ENCODE measurements at regions not wholly inside any gene's neighbourhood (a gene's known extent, or its start where the extent isn't known, plus 50 kb on each side); places are given as distances from the start of the nearest gene placed in this dataset.
"Not testable (repeated sequence)": the region's sequence is repeated elsewhere in the genome, so short reads cannot be mapped to it uniquely, and the experiment has no call there.

GRCh38 chr13:80900561-80900960 is 559.6 kb upstream of the SPRY2 start:
- TF ChIP-seq MYC (IDR thresholded peaks at IDR 0.05; ENCODE audit: low read depth, low read length) (no peak), CTCF (IDR thresholded peaks at IDR 0.05; ENCODE audit: low read depth, low read length) (no peak), POLR2A (IDR thresholded peaks at IDR 0.05; ENCODE audit: extremely low read depth, insufficient read length) (no peak), MAX (IDR thresholded peaks at IDR 0.05; ENCODE audit: low read depth, low read length) (no peak)
- no peak overlapping the region for H3K4me3 ChIP-seq (ENCODE audit: low read depth, low read length)
- no peak for DNase-seq (ENCODE audit: low read depth)

- DNase-seq (ENCODE audit: low read depth); H3K4me3 ChIP-seq (ENCODE audit: low read depth, low read length): not testable (repeated sequence)
These were observed 556.7 kb upstream of the SPRY2 start for GRCh38 chr13:80897641-80898040.

DNA sequence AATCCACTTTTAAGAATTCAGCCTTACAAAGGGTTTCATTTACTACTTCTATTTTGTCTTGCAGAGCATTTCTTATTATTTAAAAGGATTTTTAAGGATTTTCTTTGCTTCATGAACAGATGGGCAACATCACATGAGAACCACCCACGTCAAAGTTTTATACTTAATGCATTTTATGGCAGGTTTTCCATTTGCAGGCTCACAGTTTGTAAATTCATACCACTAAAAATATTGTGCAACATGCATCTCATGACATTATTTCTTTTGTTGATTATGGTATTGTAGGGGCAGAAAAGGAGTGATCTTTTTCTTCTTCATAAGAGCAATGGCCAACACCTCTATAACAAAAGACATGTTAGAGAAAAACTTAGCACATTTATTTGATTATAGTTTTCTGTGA is 554.0 kb upstream of the SPRY2 start:
- no peak overlapping the region for H3K4me3 ChIP-seq (ENCODE audit: low read depth, low read length)
- TF ChIP-seq MYC (IDR thresholded peaks at IDR 0.05; ENCODE audit: low read depth, low read length) (no peak), MAX (IDR thresholded peaks at IDR 0.05; ENCODE audit: low read depth, low read length) (no peak), CTCF (IDR thresholded peaks at IDR 0.05; ENCODE audit: low read depth, low read length) (no peak), POLR2A (IDR thresholded peaks at IDR 0.05; ENCODE audit: extremely low read depth, insufficient read length) (no peak)
- DNase-seq (ENCODE audit: low read depth) = no peak

DNA sequence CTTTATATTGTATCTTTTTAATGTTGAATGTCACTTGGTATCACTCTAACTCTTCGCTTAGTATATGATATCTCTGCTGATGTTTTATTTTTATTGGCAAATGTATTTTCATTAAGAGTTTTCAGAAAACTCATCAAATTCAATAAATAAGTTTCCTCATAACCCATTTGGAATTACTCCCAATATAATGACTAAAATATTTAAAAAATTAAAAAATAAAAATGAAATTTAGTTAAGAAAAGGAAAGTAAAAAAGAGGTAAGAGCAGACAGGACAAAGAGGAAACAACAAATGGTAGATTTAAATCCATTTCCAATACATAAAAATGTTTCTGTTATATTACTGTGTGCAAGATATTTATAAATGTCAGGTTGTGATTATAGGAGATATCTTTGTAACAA is 548.9 kb upstream of the SPRY2 start:
- TF ChIP-seq CTCF (IDR thresholded peaks at IDR 0.05; ENCODE audit: low read depth, low read length) = no peak
- TF ChIP-seq MAX (IDR thresholded peaks at IDR 0.05; ENCODE audit: low read depth, low read length) = no peak
- no peak for TF ChIP-seq MYC (IDR thresholded peaks at IDR 0.05; ENCODE audit: low read depth, low read length)
- H3K4me3 ChIP-seq (ENCODE audit: low read depth, low read length) = no peak overlapping the region
- no peak for DNase-seq (ENCODE audit: low read depth)

GRCh38 chr13:80888390-80888789 is 547.5 kb upstream of the SPRY2 start:
- DNase-seq (ENCODE audit: low read depth) = no peak
- H3K4me3 ChIP-seq (ENCODE audit: low read depth, low read length) = no peak overlapping the region
- TF ChIP-seq MYC (IDR thresholded peaks at IDR 0.05; ENCODE audit: low read depth, low read length) = no peak

DNA sequence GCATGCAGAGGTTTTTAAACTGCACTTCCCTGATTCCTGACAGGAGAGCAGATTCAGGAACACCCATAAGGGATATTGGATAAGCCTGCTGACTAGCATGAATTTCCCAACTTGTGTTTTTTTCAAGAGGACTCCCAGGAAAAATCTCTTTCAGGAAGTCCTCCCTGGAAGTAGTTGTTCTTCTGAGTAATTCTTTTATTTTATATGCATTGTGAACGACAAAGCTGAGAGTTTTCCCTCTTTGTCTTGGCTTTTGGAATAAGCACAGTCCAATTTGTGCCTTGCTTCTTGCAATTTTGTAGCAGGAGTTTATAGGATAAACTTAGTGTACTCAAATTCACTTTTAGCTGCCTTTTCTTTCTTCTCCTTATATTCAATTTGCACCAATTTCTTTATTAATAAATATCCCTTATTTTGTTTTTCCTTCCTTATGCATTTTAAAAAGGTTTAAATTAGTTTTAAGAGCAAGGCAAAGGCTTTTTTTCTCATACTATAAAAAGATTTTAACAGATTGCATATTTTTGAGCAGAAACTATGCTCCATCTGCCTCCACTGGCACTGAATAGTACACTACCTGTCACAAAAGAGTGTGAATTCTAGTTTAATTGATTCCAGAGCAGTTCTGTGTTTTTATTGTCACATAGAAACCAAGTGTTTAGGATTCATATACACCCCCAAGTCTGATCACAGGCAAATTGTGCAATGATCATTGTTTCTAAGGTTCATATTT is 543.3 kb upstream of the SPRY2 start:
- no peak for TF ChIP-seq MAX (IDR thresholded peaks at IDR 0.05; ENCODE audit: low read depth, low read length)
- no peak for TF ChIP-seq CTCF (IDR thresholded peaks at IDR 0.05; ENCODE audit: low read depth, low read length)
- TF ChIP-seq POLR2A (IDR thresholded peaks at IDR 0.05; ENCODE audit: extremely low read depth, insufficient read length) = no peak
- TF ChIP-seq MYC (IDR thresholded peaks at IDR 0.05; ENCODE audit: low read depth, low read length) = no peak
- H3K4me3 ChIP-seq (ENCODE audit: low read depth, low read length) = no peak overlapping the region
- no peak for DNase-seq (ENCODE audit: low read depth)

- no peak overlapping the region for H3K4me3 ChIP-seq (ENCODE audit: low read depth, low read length)
- TF ChIP-seq MAX (IDR thresholded peaks at IDR 0.05; ENCODE audit: low read depth, low read length) (no peak), POLR2A (IDR thresholded peaks at IDR 0.05; ENCODE audit: extremely low read depth, insufficient read length) (no peak), MYC (IDR thresholded peaks at IDR 0.05; ENCODE audit: low read depth, low read length) (no peak), CTCF (IDR thresholded peaks at IDR 0.05; ENCODE audit: low read depth, low read length) (no peak)
- DNase-seq (ENCODE audit: low read depth) = no peak
These were observed 542.6 kb upstream of the SPRY2 start for GRCh38 chr13:80883545-80883944.
